Mesenchymal stem cell (in vitro differentiated cells and primary cell): ENCODE measurements at regions not wholly inside any gene's neighbourhood (a gene's known extent, or its start where the extent isn't known, plus 50 kb on each side); places are given as distances from the start of the nearest gene placed in this dataset.

Source experiments
- DNase-seq: peaks from one replicate; pipeline ENCODE4 v3.0.0-alpha.2; 2013
- H2AFZ ChIP-seq: one replicate; pipeline ENCODE4 v1.6.1; 2013; ENCODE audit warnings: low read depth, mild to moderate bottlenecking, control low read depth, inconsistent platforms, low read length, moderate library complexity
- H2AK5ac ChIP-seq: 2 replicates; pipeline ENCODE4 v1.6.1; 2013; ENCODE audit warnings: low read length, moderate library complexity, mild to moderate bottlenecking, inconsistent platforms; ENCODE audit not compliant: severe bottlenecking
- H2BK120ac ChIP-seq: one replicate; pipeline ENCODE4 v1.6.1; 2013; ENCODE audit warnings: low read depth, mild to moderate bottlenecking, inconsistent platforms, low read length, moderate library complexity
- H2BK12ac ChIP-seq, 2 experiments: one replicate each; pipeline ENCODE4 v1.6.1; 2013; ENCODE audit warnings: inconsistent platforms in 2 of 2, low read length in 2 of 2, mild to moderate bottlenecking in 2 of 2, moderate library complexity in 2 of 2, control low read depth in 1 of 2
- H2BK15ac ChIP-seq: one replicate; pipeline ENCODE4 v1.6.1; 2013; ENCODE audit warnings: mild to moderate bottlenecking, low read depth, inconsistent platforms; ENCODE audit not compliant: poor library complexity, severe bottlenecking
- H2BK5ac ChIP-seq: 2 replicates; pipeline ENCODE4 v1.6.1; 2013; ENCODE audit warnings: low read depth, mild to moderate bottlenecking, low read length, control low read depth, inconsistent platforms; ENCODE audit not compliant: poor library complexity, severe bottlenecking
- H3K14ac ChIP-seq, 2 experiments: one replicate each; pipeline ENCODE4 v1.6.1; 2013; ENCODE audit warnings: inconsistent platforms in 2 of 2, low read length in 2 of 2, control low read depth in 1 of 2, mild to moderate bottlenecking in 1 of 2, moderate library complexity in 1 of 2
- H3K18ac ChIP-seq, 2 experiments: one replicate each; pipeline ENCODE4 v1.6.1; 2013; ENCODE audit warnings: inconsistent platforms in 2 of 2, low read length in 2 of 2, control low read depth in 1 of 2, low read depth in 1 of 2, mild to moderate bottlenecking in 1 of 2
- H3K23ac ChIP-seq, 2 experiments: one replicate each; pipeline ENCODE4 v1.6.1; 2013; ENCODE audit warnings: inconsistent platforms in 2 of 2, low read length in 2 of 2, mild to moderate bottlenecking in 2 of 2, moderate library complexity in 2 of 2, control low read depth in 1 of 2
- H3K27ac ChIP-seq: 2 replicates; pipeline ENCODE4 v1.5.1; 2013; ENCODE audit warnings: mild to moderate bottlenecking, moderate library complexity, low read length, control low read depth, inconsistent platforms; ENCODE audit not compliant: poor library complexity, severe bottlenecking
- H3K27me3 ChIP-seq, 2 experiments: 2 replicates each; pipeline versions ENCODE4 v1.6.1 to v1.7.0; 2013; ENCODE audit warnings: low read length in 2 of 2, mild to moderate bottlenecking in 2 of 2, moderate library complexity in 2 of 2, control low read depth in 1 of 2, inconsistent platforms in 1 of 2; ENCODE audit not compliant: control insufficient read depth in 1 of 2, insufficient read depth in 1 of 2
- H3K36me3 ChIP-seq, 2 experiments: 2 replicates each; pipeline versions ENCODE4 v1.6.1 to v1.7.0; 2013; ENCODE audit warnings: low read length in 2 of 2, control low read depth in 1 of 2, inconsistent platforms in 1 of 2, low read depth in 1 of 2, mild to moderate bottlenecking in 1 of 2; ENCODE audit not compliant: insufficient read depth in 2 of 2, control insufficient read depth in 1 of 2
- H3K4ac ChIP-seq, 2 experiments: one replicate each; pipeline ENCODE4 v1.6.1; 2013; ENCODE audit warnings: inconsistent platforms in 2 of 2, low read length in 2 of 2, mild to moderate bottlenecking in 2 of 2, moderate library complexity in 2 of 2, control low read depth in 1 of 2, low read depth in 1 of 2
- H3K4me1 ChIP-seq: 2 replicates; pipeline ENCODE4 v1.6.1; 2013; ENCODE audit warnings: low read depth, low read length, control low read depth; ENCODE audit not compliant: control insufficient read depth, insufficient read depth
- H3K4me2 ChIP-seq: 2 replicates; pipeline ENCODE4 v1.6.1; 2013; ENCODE audit warnings: low read length, mild to moderate bottlenecking, inconsistent platforms; ENCODE audit not compliant: poor library complexity, severe bottlenecking
- H3K4me3 ChIP-seq, 2 experiments: 2 replicates each; pipeline versions ENCODE4 v1.5.1 to v1.7.0; 2013; ENCODE audit warnings: low read length in 2 of 2, mild to moderate bottlenecking in 2 of 2, control low read depth in 1 of 2, low read depth in 1 of 2; ENCODE audit not compliant: insufficient read depth in 1 of 2
- H3K79me1 ChIP-seq: replicated peaks from 2 replicates; pipeline ENCODE4 v1.6.1; 2013; ENCODE audit warnings: mild to moderate bottlenecking, control low read depth, low read length, inconsistent platforms; ENCODE audit not compliant: poor library complexity, severe bottlenecking
- H3K9ac ChIP-seq: 2 replicates; pipeline ENCODE4 v1.7.0; 2013; ENCODE audit warnings: mild to moderate bottlenecking, low read length, moderate library complexity
- H3K9me3 ChIP-seq: 2 replicates; pipeline ENCODE4 v1.7.0; 2013; ENCODE audit warnings: mild to moderate bottlenecking, low read length; ENCODE audit not compliant: control insufficient read depth
- H4K8ac ChIP-seq: one replicate; pipeline ENCODE4 v1.6.1; 2013; ENCODE audit warnings: inconsistent platforms, mild to moderate bottlenecking, low read length, moderate library complexity
- H4K91ac ChIP-seq: one replicate; pipeline ENCODE4 v1.6.1; 2013; ENCODE audit warnings: mild to moderate bottlenecking, low read length, inconsistent platforms
- WGBS: methylation state at CpG from one replicate; pipeline ENCODE4 v1.1.7; 2013; ENCODE audit warnings: mixed read lengths; 5-methylcytosine and 5-hydroxymethylcytosine counted together

DNA sequence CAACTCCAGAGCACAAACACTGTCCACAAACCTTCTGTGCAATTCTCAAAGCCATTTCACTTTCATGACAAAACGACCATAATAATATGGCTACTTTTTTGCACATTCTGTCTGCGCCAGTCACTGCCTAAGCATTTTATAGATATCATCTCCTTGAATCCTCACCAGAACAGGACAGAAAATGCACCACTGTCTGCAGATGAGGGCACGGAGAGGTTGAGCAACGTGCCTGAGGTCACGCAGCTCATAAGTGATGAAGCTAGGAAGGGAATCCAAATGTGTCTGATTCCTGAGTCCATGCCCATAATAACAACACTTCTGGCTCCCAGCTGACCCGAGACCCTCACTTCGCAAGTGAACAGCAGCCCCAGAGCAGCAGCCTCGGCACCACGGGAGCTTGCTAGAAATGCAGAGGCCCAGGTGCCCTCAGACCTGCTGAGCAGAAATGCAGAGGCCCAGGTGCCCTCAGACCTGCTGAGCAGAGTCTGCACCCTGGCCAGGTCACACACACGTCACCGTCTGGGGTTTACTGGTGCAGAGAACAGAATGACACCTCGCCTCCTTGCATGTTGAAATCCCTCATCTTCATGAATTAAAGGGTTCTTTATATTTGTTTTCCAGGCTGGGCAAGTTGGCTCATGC lies 265.2 kb downstream of the BMP7 start:
- Histone ChIP-seq H3K9ac (no peak overlapping the region), H2BK120ac (no peak overlapping the region), H2AFZ (no peak overlapping the region), H2BK15ac (no peak overlapping the region), H2BK12ac (no peak overlapping the region), H3K79me1 (no peaks in the 10 kb centered on the region), H3K14ac (no peak overlapping the region), H3K4me1 (peaks cover 12% of the 10 kb centered on the region), H3K36me3 (peaks cover 0 to 4% of the 10 kb centered on the region in 2 experiments), H4K91ac (no peak overlapping the region), H3K27ac (no peak overlapping the region), H3K4me2 (no peak overlapping the region), H2AK5ac (no peak overlapping the region), H4K8ac (no peak overlapping the region), H2BK5ac (no peak overlapping the region), H3K18ac (no peak overlapping the region), H3K27me3 (peaks cover 0 to 16% of the 10 kb centered on the region in 2 experiments), H3K4ac (no peak overlapping the region), H3K23ac (no peak overlapping the region), H3K9me3 (peaks cover 18% of the 10 kb centered on the region), H3K4me3 (no peak overlapping the region)
- no peak for DNase-seq
- WGBS = 91% methylated on average over 11 of the region's 12 CpGs

GRCh38 chr20:57002066-57002570 lies 264.3 kb downstream of the BMP7 start:
- Histone ChIP-seq H2BK5ac (no peak overlapping the region), H3K4me2 (no peak overlapping the region)
- WGBS = 88% methylated on average over 15 of the region's 15 CpGs

GRCh38 chr20:57003012-57003411 lies 263.4 kb downstream of the BMP7 start:
- Histone ChIP-seq H3K4me3 (no peak overlapping the region), H3K27ac (no peak overlapping the region), H2BK12ac (no peak overlapping the region), H2BK120ac (no peak overlapping the region), H3K4me2 (no peak overlapping the region), H3K9me3 (peaks cover 16% of the 10 kb centered on the region), H2BK5ac (no peak overlapping the region), H2AFZ (no peak overlapping the region), H3K27me3 (peaks cover 0 to 32% of the 10 kb centered on the region in 2 experiments), H3K79me1 (no peaks in the 10 kb centered on the region), H4K91ac (no peak overlapping the region), H2BK15ac (no peak overlapping the region), H3K23ac (no peak overlapping the region), H3K4ac (no peak overlapping the region), H3K14ac (no peak overlapping the region), H3K18ac (no peak overlapping the region), H3K9ac (no peak overlapping the region), H3K36me3 (peaks cover 0 to 4% of the 10 kb centered on the region in 2 experiments), H2AK5ac (no peak overlapping the region), H3K4me1 (peaks cover 13% of the 10 kb centered on the region), H4K8ac (no peak overlapping the region)
- DNase-seq = no peak
- WGBS = 52% methylated on average over 7 of the region's 7 CpGs

More at GRCh38 chr20:57002066-57002570, 264.3 kb downstream of the BMP7 start:
- Histone ChIP-seq H3K79me1 (no peaks in the 10 kb centered on the region), H2AFZ (no peak overlapping the region), H3K27me3 (peaks cover 0 to 25% of the 10 kb centered on the region in 2 experiments), H2AK5ac (no peak overlapping the region), H3K18ac (no peak overlapping the region), H3K9ac (no peak overlapping the region), H4K91ac (no peak overlapping the region), H2BK120ac (no peak overlapping the region), H3K4me3 (no peak overlapping the region), H3K9me3 (peaks cover 18% of the 10 kb centered on the region), H2BK15ac (no peak overlapping the region), H4K8ac (no peak overlapping the region), H3K36me3 (peaks cover 0 to 4% of the 10 kb centered on the region in 2 experiments), H3K23ac (no peak overlapping the region), H3K4ac (no peak overlapping the region), H3K14ac (no peak overlapping the region), H3K27ac (no peak overlapping the region), H2BK12ac (no peak overlapping the region), H3K4me1 (peaks cover 13% of the 10 kb centered on the region)
- DNase-seq = no peak

DNA sequence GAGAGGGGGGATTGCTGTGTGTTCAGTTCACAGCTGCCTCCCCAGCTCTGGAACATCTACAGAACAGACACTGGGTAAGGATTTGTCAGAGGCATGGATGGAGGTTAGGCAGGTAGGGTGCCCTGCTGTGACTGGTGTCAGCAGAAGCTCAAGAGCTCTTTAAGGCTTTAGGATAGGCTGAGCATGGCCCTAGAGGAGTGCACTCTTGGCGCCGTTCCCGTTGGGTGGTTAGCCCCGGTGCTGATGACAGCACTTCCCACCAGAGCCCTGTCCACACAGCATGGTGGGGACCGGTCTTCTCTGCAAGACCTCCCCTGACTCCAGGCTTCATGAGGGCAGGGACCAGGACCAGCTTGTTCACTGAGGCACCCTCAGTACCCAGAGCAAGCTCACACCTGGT lies 262.0 kb downstream of the BMP7 start:
- Histone ChIP-seq H2BK120ac (no peak overlapping the region), H3K79me1 (no peaks in the 10 kb centered on the region), H4K91ac (no peak overlapping the region), H3K27ac (no peak overlapping the region), H3K9ac (no peak overlapping the region), H3K18ac (no peak overlapping the region), H3K14ac (no peak overlapping the region), H2BK5ac (no peak overlapping the region), H3K4me2 (no peak overlapping the region), H3K4ac (no peak overlapping the region), H2AK5ac (no peak overlapping the region), H2BK15ac (no peak overlapping the region), H3K23ac (peak overlapping the region in 1 of 2 experiments; percentile 15), H3K27me3 (peaks cover 0 to 36% of the 10 kb centered on the region in 2 experiments), H3K36me3 (peaks cover 0 to 3% of the 10 kb centered on the region in 2 experiments), H4K8ac (no peak overlapping the region), H3K4me3 (no peak overlapping the region), H2AFZ (no peak overlapping the region), H3K4me1 (peaks cover 18% of the 10 kb centered on the region), H3K9me3 (peaks cover 3% of the 10 kb centered on the region), H2BK12ac (no peak overlapping the region)
- DNase-seq = no peak
- WGBS = 81% methylated on average over 5 of the region's 5 CpGs
